HG02870 (cell line): ENCODE measurements at regions not wholly inside any gene's neighbourhood (a gene's known extent, or its start where the extent isn't known, plus 50 kb on each side); places are given as distances from the start of the nearest gene placed in this dataset.
"Not testable (repeated sequence)": the region's sequence is repeated elsewhere in the genome, so short reads cannot be mapped to it uniquely, and the experiment has no call there.

Experiments used
- ATAC-seq: cut with Tn5 transposase; IDR thresholded peaks from one replicate; pipeline ENCODE4 v1.9.1; 2021; ENCODE audit warnings: mild to moderate bottlenecking, moderate library complexity; ENCODE audit not compliant: unreplicated experiment

- ATAC-seq: no peak
These were observed 997.6 kb upstream of the ATXN8OS start for GRCh38 chr13:69109891-69110525.

GRCh38 chr13:69108486-69108885, 999.1 kb upstream of the ATXN8OS start:
- no peak for ATAC-seq

- no peak for ATAC-seq
These were observed 1000.2 kb upstream of the ATXN8OS start for GRCh38 chr13:69107436-69107835.

GRCh38 chr13:69101841-69102240, 1005.8 kb upstream of the ATXN8OS start:
- no peak for ATAC-seq

GRCh38 chr13:69094485-69094884, 1013.1 kb upstream of the ATXN8OS start:
- ATAC-seq: no peak

GRCh38 chr13:69092615-69093322, 1014.9 kb upstream of the ATXN8OS start:
- no peak for ATAC-seq

GRCh38 chr13:69077267-69077666, 1030.4 kb upstream of the ATXN8OS start:
- no peak for ATAC-seq

GRCh38 chr13:69069554-69070133, 1038.0 kb upstream of the ATXN8OS start:
- no peak for ATAC-seq

GRCh38 chr13:69050696-69051095, 1056.9 kb upstream of the ATXN8OS start:
- ATAC-seq: no peak

GRCh38 chr13:69044629-69045028, 1063.0 kb upstream of the ATXN8OS start:
- no peak for ATAC-seq

GRCh38 chr13:69040898-69041297, 1066.7 kb upstream of the ATXN8OS start:
- ATAC-seq: no peak

GRCh38 chr13:69035771-69036170, 1071.9 kb upstream of the ATXN8OS start:
- ATAC-seq: no peak

GRCh38 chr13:69028936-69029335, 1078.7 kb upstream of the ATXN8OS start:
- ATAC-seq: no peak

- no peak for ATAC-seq
These were observed 1087.5 kb upstream of the ATXN8OS start for GRCh38 chr13:69020120-69020519.

- not testable (repeated sequence) for ATAC-seq
These were observed 1089.5 kb upstream of the ATXN8OS start for GRCh38 chr13:69018173-69018572.

GRCh38 chr13:69010789-69011188, 1096.8 kb upstream of the ATXN8OS start:
- no peak for ATAC-seq

- ATAC-seq: no peak
These were observed 1099.1 kb upstream of the ATXN8OS start for GRCh38 chr13:69008499-69008898.

GRCh38 chr13:68998056-68998455, 1109.6 kb upstream of the ATXN8OS start:
- no peak for ATAC-seq

- ATAC-seq: no peak
These were observed 1111.0 kb upstream of the ATXN8OS start for GRCh38 chr13:68996668-68997025.

- no peak for ATAC-seq
These were observed 1111.5 kb upstream of the ATXN8OS start for GRCh38 chr13:68995972-68996667.

GRCh38 chr13:68993154-68993553, 1114.5 kb upstream of the ATXN8OS start:
- no peak for ATAC-seq

- no peak for ATAC-seq
These were observed 1119.5 kb upstream of the ATXN8OS start for GRCh38 chr13:68988176-68988575.
